ENCODE measurements at regions not wholly inside any gene's neighbourhood (a gene's known extent, or its start where the extent isn't known, plus 50 kb on each side); places are given as distances from the start of the nearest gene placed in this dataset.

DNA sequence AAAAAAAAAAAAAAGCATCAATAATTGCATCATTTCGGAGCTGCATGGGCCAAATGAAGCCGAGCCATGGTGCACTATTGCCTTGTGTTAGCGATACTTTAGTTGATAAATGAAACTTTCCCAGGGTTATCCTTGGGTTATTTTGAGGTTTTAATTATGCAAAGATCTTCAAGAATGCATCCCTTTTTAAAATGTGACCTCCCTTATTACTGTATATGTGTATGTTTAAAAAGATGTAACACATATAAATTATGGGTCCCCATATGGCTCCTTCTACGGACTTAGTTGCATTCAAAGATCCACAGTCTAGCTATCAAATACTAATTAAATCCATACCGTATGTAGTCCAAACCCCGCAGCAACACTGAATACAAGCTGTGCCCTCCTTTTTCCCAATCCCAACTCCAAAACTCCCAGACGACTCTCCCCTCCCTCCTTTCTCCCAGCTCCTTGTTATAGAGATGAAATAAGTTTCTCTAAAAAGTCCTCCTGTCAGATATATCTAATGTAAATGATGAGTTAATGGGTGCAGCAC is 129.3 kb upstream of the MAP1LC3B2 start:
- WGBS (ENCODE audit: low lambda C conversion rate, missing lambda C conversion rate) = 72% methylated on average over 7 of the region's 7 CpGs
- H3K9me3 ChIP-seq (ENCODE audit: low read depth) = no peaks in the 10 kb centered on the region
- no peaks in the 10 kb centered on the region for H3K36me3 ChIP-seq (replicated peaks; ENCODE audit: insufficient read depth, low read depth)

DNA sequence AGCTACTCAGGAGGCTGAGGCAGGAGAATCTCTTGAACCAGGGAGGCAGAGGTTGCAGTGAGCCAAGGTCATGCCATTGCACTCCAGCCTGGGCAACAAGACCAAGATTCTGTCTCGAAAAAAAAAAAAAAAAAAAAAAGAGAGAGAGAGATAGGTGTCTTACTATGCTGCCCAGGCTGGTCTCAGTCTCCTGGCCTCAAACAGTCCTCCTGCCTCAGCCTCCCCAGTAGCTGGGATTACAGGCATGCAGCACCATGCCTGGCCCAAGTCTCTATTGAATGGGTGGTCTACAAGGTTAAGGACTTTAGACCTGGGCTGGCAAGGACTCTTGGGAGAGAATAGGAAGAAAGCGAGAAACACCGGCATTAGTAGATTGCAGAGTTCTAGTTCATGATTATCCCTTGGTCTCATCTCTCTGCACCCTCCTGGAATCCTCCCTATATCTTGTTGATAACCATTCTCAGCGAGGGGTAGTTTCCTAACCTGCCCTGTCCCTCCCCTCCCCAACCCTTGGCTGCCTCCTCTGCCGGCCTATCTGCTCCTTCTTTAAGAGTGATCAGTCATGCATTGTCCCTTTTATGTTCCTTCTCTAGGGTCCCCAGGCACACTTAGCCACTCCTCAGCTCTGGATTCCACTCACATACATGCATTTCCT is 128.1 kb upstream of the MAP1LC3B2 start:
- no peaks in the 10 kb centered on the region for H3K9me2 ChIP-seq (replicated peaks; ENCODE audit: insufficient read depth)
- H2AFZ ChIP-seq = no peak overlapping the region
- no peaks in the 10 kb centered on the region for H4K20me1 ChIP-seq (ENCODE audit: insufficient read depth, poor library complexity, severe bottlenecking)
- no peak overlapping the region for H3K4me2 ChIP-seq
- no peak overlapping the region for H3K27ac ChIP-seq
- H3K4me3 ChIP-seq = no peak overlapping the region
- peaks cover 37% of the 10 kb centered on the region for H3K4me1 ChIP-seq (ENCODE audit: insufficient read depth)
- no peaks in the 10 kb centered on the region for H3K36me3 ChIP-seq (replicated peaks; ENCODE audit: insufficient read depth, low read depth)
- TF ChIP-seq, protein P1, sequence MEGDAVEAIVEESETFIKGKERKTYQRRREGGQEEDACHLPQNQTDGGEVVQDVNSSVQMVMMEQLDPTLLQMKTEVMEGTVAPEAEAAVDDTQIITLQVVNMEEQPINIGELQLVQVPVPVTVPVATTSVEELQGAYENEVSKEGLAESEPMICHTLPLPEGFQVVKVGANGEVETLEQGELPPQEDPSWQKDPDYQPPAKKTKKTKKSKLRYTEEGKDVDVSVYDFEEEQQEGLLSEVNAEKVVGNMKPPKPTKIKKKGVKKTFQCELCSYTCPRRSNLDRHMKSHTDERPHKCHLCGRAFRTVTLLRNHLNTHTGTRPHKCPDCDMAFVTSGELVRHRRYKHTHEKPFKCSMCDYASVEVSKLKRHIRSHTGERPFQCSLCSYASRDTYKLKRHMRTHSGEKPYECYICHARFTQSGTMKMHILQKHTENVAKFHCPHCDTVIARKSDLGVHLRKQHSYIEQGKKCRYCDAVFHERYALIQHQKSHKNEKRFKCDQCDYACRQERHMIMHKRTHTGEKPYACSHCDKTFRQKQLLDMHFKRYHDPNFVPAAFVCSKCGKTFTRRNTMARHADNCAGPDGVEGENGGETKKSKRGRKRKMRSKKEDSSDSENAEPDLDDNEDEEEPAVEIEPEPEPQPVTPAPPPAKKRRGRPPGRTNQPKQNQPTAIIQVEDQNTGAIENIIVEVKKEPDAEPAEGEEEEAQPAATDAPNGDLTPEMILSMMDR (IDR thresholded peaks at IDR 0.05; ENCODE audit: poor library complexity) = no peak
- TF ChIP-seq EZH2 (IDR thresholded peaks at IDR 0.05; ENCODE audit: borderline replicate concordance) (no peak), EZH2phosphoT487 (IDR thresholded peaks at IDR 0.05; ENCODE audit: low read depth, severe bottlenecking, unreplicated experiment) (no peak)
- no peaks in the 10 kb centered on the region for H3K9me3 ChIP-seq (ENCODE audit: low read depth)
- DNase-seq (ENCODE audit: low spot score) = no peak
- no peaks in the 10 kb centered on the region for H3K27me3 ChIP-seq
- WGBS (ENCODE audit: low lambda C conversion rate, missing lambda C conversion rate) = 91% methylated on average over 5 of the region's 5 CpGs
- H3K79me2 ChIP-seq = no peaks in the 10 kb centered on the region

More for the DNA sequence above, 129.3 kb upstream of the MAP1LC3B2 start:
- Histone ChIP-seq H3K79me2 (no peaks in the 10 kb centered on the region), H3K4me1 (ENCODE audit: insufficient read depth) (peaks cover 35% of the 10 kb centered on the region), H3K9me2 (replicated peaks; ENCODE audit: insufficient read depth) (no peaks in the 10 kb centered on the region), H3K4me3 (no peak overlapping the region), H3K4me2 (no peak overlapping the region), H3K27me3 (no peaks in the 10 kb centered on the region), H3K27ac (no peak overlapping the region), H4K20me1 (ENCODE audit: insufficient read depth, poor library complexity, severe bottlenecking) (no peaks in the 10 kb centered on the region), H2AFZ (no peak overlapping the region)
- TF ChIP-seq EZH2 (IDR thresholded peaks at IDR 0.05; ENCODE audit: borderline replicate concordance) = no peak
- TF ChIP-seq, protein P1 (IDR thresholded peaks at IDR 0.05; ENCODE audit: poor library complexity) = no peak
- no peak for TF ChIP-seq EZH2phosphoT487 (IDR thresholded peaks at IDR 0.05; ENCODE audit: low read depth, severe bottlenecking, unreplicated experiment)
- no peak for DNase-seq (ENCODE audit: low spot score)

DNA sequence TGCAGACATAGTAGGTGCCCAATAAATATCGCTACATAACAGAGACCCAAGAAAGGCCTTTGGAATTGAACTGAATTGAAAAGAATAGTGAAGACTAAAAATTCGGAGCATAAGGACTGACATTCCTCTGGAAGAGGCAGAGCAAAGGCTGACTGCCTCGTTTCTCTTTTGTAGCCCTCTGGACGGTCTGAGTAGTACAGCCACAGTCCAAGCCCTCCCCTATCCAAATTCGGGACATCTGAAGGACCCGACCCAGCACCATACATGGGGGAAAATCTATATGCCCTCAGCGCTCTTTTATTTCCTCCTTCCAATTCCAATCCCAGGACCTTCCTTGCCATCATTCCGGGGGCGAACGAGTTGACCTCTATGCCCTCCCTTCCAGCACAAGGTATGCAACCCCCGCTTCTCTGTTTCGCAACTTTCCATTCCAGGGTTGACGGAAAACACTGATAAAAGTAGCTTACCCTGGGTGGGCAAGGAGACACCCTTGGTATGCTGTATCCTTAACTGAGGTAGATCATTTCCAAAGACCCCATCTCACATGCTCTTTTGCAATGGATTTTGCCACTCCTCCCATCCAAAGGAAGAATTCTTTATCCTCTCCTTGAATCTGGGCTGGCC is 127.4 kb upstream of the MAP1LC3B2 start:
- peak overlapping the region; percentile 51 for H3K27ac ChIP-seq

More for the DNA sequence above, 127.4 kb upstream of the MAP1LC3B2 start:
- Histone ChIP-seq H2AFZ (no peak overlapping the region), H3K9me2 (replicated peaks; ENCODE audit: insufficient read depth) (no peaks in the 10 kb centered on the region), H4K20me1 (ENCODE audit: insufficient read depth, poor library complexity, severe bottlenecking) (no peaks in the 10 kb centered on the region), H3K79me2 (no peaks in the 10 kb centered on the region), H3K9me3 (ENCODE audit: low read depth) (no peaks in the 10 kb centered on the region), H3K27me3 (no peaks in the 10 kb centered on the region), H3K4me1 (ENCODE audit: insufficient read depth) (peaks cover 41% of the 10 kb centered on the region), H3K36me3 (replicated peaks; ENCODE audit: insufficient read depth, low read depth) (no peaks in the 10 kb centered on the region), H3K4me3 (no peak overlapping the region), H3K4me2 (no peak overlapping the region)
- WGBS (ENCODE audit: low lambda C conversion rate, missing lambda C conversion rate) = 73% methylated on average over 13 of the region's 13 CpGs
- TF ChIP-seq, protein P1 (IDR thresholded peaks at IDR 0.05; ENCODE audit: poor library complexity) = no peak
- TF ChIP-seq EZH2phosphoT487 (IDR thresholded peaks at IDR 0.05; ENCODE audit: low read depth, severe bottlenecking, unreplicated experiment) (no peak), EZH2 (IDR thresholded peaks at IDR 0.05; ENCODE audit: borderline replicate concordance) (no peak)
- DNase-seq (ENCODE audit: low spot score) = no peak

Data from hepatocyte (in vitro differentiated cells).